ENCODE measurements at regions not wholly inside any gene's neighbourhood (a gene's known extent, or its start where the extent isn't known, plus 50 kb on each side); places are given as distances from the start of the nearest gene placed in this dataset.

- TF ChIP-seq MGA (IDR thresholded peaks at IDR 0.05) (peak; percentile 95), MXI1 (IDR thresholded peaks at IDR 0.05; ENCODE audit: low read depth, low read length) (peak; percentile 75), HINFP (tag; conservative IDR thresholded peaks at IDR 0.05; ENCODE audit: low read depth) (no peak), ETS1 (conservative IDR thresholded peaks at IDR 0.05; ENCODE audit: control insufficient read depth, low read depth, low read length) (peak; percentile 90), FOXM1 (IDR thresholded peaks at IDR 0.05; ENCODE audit: low read depth) (no peak), FOXM1 (CRISPR knock-in tag; IDR thresholded peaks at IDR 0.05; ENCODE audit: low read depth) (0 out of 2 replicates have a peak, but pooled peaks have one; percentile 55), GATAD2A (IDR thresholded peaks at IDR 0.05) (peak; percentile 90), ZNF124 (CRISPR knock-in tag; IDR thresholded peaks at IDR 0.05) (no peak), TEAD4 (IDR thresholded peaks at IDR 0.05; ENCODE audit: low read length) (peak; percentile 72), TEAD4 (CRISPR knock-in tag; IDR thresholded peaks at IDR 0.05; ENCODE audit: borderline replicate concordance) (peak; percentile 96), EGR1 (conservative IDR thresholded peaks at IDR 0.05) (peak; percentile 98), IRF2 (CRISPR knock-in tag; IDR thresholded peaks at IDR 0.05) (no peak), ETV6 (IDR thresholded peaks at IDR 0.05; ENCODE audit: borderline replicate concordance in 1 of 2, low read depth in 2 of 2, low read length in 1 of 2) (no peak), ETV6 (CRISPR knock-in tag; IDR thresholded peaks at IDR 0.05; ENCODE audit: borderline replicate concordance) (peak; percentile 73; the same call in 1 of the 2 replicates)
Measured at GRCh38 chr1:244918421-244919319, 54.3 kb upstream of the HNRNPU start (continued).

All from K562 (cell line).